ENCODE measurements at regions not wholly inside any gene's neighbourhood (a gene's known extent, or its start where the extent isn't known, plus 50 kb on each side); places are given as distances from the start of the nearest gene placed in this dataset.

DNA sequence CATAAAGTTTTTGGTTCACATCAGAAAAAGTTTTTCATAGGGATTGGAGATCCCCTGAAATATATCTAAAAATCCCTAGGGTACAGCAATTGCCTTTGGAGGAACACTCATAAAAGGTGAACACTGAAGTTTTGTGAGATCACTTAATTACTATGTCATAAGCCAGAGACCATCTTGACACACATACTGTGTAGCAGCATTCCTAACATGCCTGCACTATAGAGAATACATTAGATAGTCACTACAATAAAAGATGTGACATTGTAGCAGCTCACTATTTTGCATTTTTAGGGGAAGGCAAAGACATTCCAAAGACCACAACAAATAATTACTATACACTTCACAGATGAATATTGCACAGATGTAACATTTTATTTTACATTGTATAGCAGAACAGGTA lies 779.9 kb downstream of the KCNT2 start:
- Mint-ChIP-seq H3K4me3 (no peak overlapping the region), H3K9me3 (no peaks in the 10 kb centered on the region), H3K27ac (no peak overlapping the region), H3K36me3 (no peaks in the 10 kb centered on the region), H3K4me1 (no peaks in the 10 kb centered on the region), H3K27me3 (ENCODE audit: low read depth in 2 of 2) (no peaks in the 10 kb centered on the region)
- intact Hi-C loops (cut with micrococcal nuclease): no loop called here
- no peaks in the 10 kb centered on the region for H3K27me3 ChIP-seq (ENCODE audit: control insufficient read depth, insufficient read depth, low read length)
- H3K4me3 ChIP-seq (ENCODE audit: low read length): no peak overlapping the region
- no peaks in the 10 kb centered on the region for H3K9me3 ChIP-seq (ENCODE audit: control insufficient read depth, insufficient read depth, low read length)
- DNase-seq: no peak
- ATAC-seq: no peak
- H3K4me1 ChIP-seq (ENCODE audit: control insufficient read depth, insufficient read depth, low read length): no peaks in the 10 kb centered on the region
- no peaks in the 10 kb centered on the region for H3K36me3 ChIP-seq (ENCODE audit: control insufficient read depth, insufficient read depth, low read length)
- H3K27ac ChIP-seq (ENCODE audit: low read length): no peak overlapping the region
- no peak for TF ChIP-seq CTCF (IDR thresholded peaks at IDR 0.05)

DNA sequence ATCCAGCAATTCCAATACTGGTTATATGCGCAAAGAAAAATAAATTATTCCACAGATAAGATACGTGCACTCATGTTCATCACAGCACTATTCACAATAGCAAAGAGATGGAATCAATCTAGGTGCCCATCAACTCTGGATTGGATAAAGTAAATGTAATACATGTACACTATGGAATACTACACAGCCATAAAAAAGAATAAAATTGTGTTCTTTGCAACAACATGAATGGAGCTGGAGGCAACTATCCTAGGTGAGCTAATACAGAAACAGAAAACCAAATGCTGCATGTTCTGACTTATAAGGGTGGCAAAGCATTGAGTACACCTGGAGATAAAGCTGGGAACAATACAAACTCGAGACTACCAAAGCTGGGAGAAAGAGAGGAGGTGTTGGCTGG lies 787.3 kb downstream of the KCNT2 start:
- Mint-ChIP-seq H3K36me3 (no peaks in the 10 kb centered on the region), H3K4me3 (no peak overlapping the region), H3K27me3 (ENCODE audit: low read depth in 2 of 2) (no peaks in the 10 kb centered on the region), H3K27ac (no peak overlapping the region), H3K9me3 (peaks cover 2 to 11% of the 10 kb centered on the region in 2 donors), H3K4me1 (no peaks in the 10 kb centered on the region)
- no peak for TF ChIP-seq CTCF (IDR thresholded peaks at IDR 0.05)
- no peak for ATAC-seq
- intact Hi-C loops (cut with micrococcal nuclease): no loop called here
- no peak overlapping the region for H3K27ac ChIP-seq (ENCODE audit: low read length)
- H3K4me1 ChIP-seq (ENCODE audit: control insufficient read depth, insufficient read depth, low read length): no peaks in the 10 kb centered on the region
- 86% methylated on average over 2 of the region's 3 CpGs for WGBS (ENCODE audit: insufficient coverage)
- H3K27me3 ChIP-seq (ENCODE audit: control insufficient read depth, insufficient read depth, low read length): no peaks in the 10 kb centered on the region
- H3K4me3 ChIP-seq (ENCODE audit: low read length): no peak overlapping the region
- DNase-seq: no peak
- peaks cover 2% of the 10 kb centered on the region for H3K9me3 ChIP-seq (ENCODE audit: control insufficient read depth, insufficient read depth, low read length)
- H3K36me3 ChIP-seq (ENCODE audit: control insufficient read depth, insufficient read depth, low read length): no peaks in the 10 kb centered on the region

- no peaks in the 10 kb centered on the region for H3K4me1 Mint-ChIP-seq
- Histone ChIP-seq H3K4me3 (ENCODE audit: low read length) (no peak overlapping the region), H3K27me3 (ENCODE audit: control insufficient read depth, insufficient read depth, low read length) (no peaks in the 10 kb centered on the region), H3K27ac (ENCODE audit: low read length) (no peak overlapping the region), H3K4me1 (ENCODE audit: control insufficient read depth, insufficient read depth, low read length) (no peaks in the 10 kb centered on the region), H3K36me3 (ENCODE audit: control insufficient read depth, insufficient read depth, low read length) (no peaks in the 10 kb centered on the region), H3K9me3 (ENCODE audit: control insufficient read depth, insufficient read depth, low read length) (no peaks in the 10 kb centered on the region)
- no peak overlapping the region for H3K4me3 Mint-ChIP-seq
- H3K27me3 Mint-ChIP-seq (ENCODE audit: low read depth in 2 of 2): no peaks in the 10 kb centered on the region
- ATAC-seq (no peak), DNase-seq (no peak)
- no peak for TF ChIP-seq CTCF (IDR thresholded peaks at IDR 0.05)
- intact Hi-C loops (cut with micrococcal nuclease): no loop called here
- H3K36me3 Mint-ChIP-seq: no peaks in the 10 kb centered on the region
- H3K9me3 Mint-ChIP-seq: peaks cover 3 to 12% of the 10 kb centered on the region in 2 donors
- H3K27ac Mint-ChIP-seq: no peak overlapping the region
- WGBS (ENCODE audit: insufficient coverage): no CpG with 5 or more reads among the region's 2 CpGs
These were observed 802.2 kb downstream of the KCNT2 start for GRCh38 chr1:195806060-195806459.

GRCh38 chr1:195804547-195804946 lies 803.7 kb downstream of the KCNT2 start:
- Mint-ChIP-seq H3K36me3 (no peaks in the 10 kb centered on the region), H3K9me3 (peaks cover 7 to 10% of the 10 kb centered on the region in 2 donors), H3K4me1 (no peaks in the 10 kb centered on the region), H3K27me3 (ENCODE audit: low read depth in 2 of 2) (no peaks in the 10 kb centered on the region), H3K27ac (no peak overlapping the region), H3K4me3 (no peak overlapping the region)
- no peaks in the 10 kb centered on the region for H3K27me3 ChIP-seq (ENCODE audit: control insufficient read depth, insufficient read depth, low read length)
- ATAC-seq (no peak), DNase-seq (no peak)
- H3K27ac ChIP-seq (ENCODE audit: low read length): no peak overlapping the region
- no peaks in the 10 kb centered on the region for H3K4me1 ChIP-seq (ENCODE audit: control insufficient read depth, insufficient read depth, low read length)
- no peak for TF ChIP-seq CTCF (IDR thresholded peaks at IDR 0.05)
- H3K4me3 ChIP-seq (ENCODE audit: low read length): no peak overlapping the region
- H3K36me3 ChIP-seq (ENCODE audit: control insufficient read depth, insufficient read depth, low read length): no peaks in the 10 kb centered on the region
- intact Hi-C loops (cut with micrococcal nuclease): no loop called here
- no peaks in the 10 kb centered on the region for H3K9me3 ChIP-seq (ENCODE audit: control insufficient read depth, insufficient read depth, low read length)

All from natural killer cell (primary cell).